GM23248 (cell line): ENCODE measurements at regions not wholly inside any gene's neighbourhood (a gene's known extent, or its start where the extent isn't known, plus 50 kb on each side); places are given as distances from the start of the nearest gene placed in this dataset.
A peak's percentile ranks its signal among the peaks of the same experiment; 100 is the strongest.

Experiments used
- DNase-seq: peaks from one replicate; pipeline ENCODE4 v3.0.0-alpha.2; 2015
- H2AFZ ChIP-seq: fragments of 200-600 bp; sonication (generic); 2 replicates; pipeline ENCODE4 v1.6.1; 2016; ENCODE audit warnings: antibody characterized with exemption
- H3F3A ChIP-seq: fragments of 200-600 bp; sonication (generic); 2 replicates; pipeline ENCODE4 v1.6.1; 2016; ENCODE audit warnings: mild to moderate bottlenecking, antibody characterized with exemption, mixed run types; ENCODE audit not compliant: insufficient read depth
- H3K27ac ChIP-seq: fragments of 200-600 bp; sonication (generic); 2 replicates; pipeline ENCODE4 v1.5.1; 2016; ENCODE audit warnings: mild to moderate bottlenecking
- H3K27me3 ChIP-seq: fragments of 200-600 bp; sonication (generic); replicated peaks from 2 replicates; pipeline ENCODE4 v1.6.1; 2016; ENCODE audit warnings: mild to moderate bottlenecking; ENCODE audit not compliant: insufficient read depth
- H3K36me3 ChIP-seq: fragments of 200-600 bp; sonication (generic); 2 replicates; pipeline ENCODE4 v1.6.1; 2016; ENCODE audit warnings: low read depth, mild to moderate bottlenecking
- H3K4me1 ChIP-seq: fragments of 200-600 bp; sonication (generic); 2 replicates; pipeline ENCODE4 v1.6.1; 2016; ENCODE audit warnings: mild to moderate bottlenecking; ENCODE audit not compliant: insufficient read depth
- H3K4me2 ChIP-seq: fragments of 200-600 bp; sonication (generic); one replicate; pipeline ENCODE4 v1.6.1; 2016; ENCODE audit warnings: mild to moderate bottlenecking; ENCODE audit not compliant: unreplicated experiment
- H3K4me3 ChIP-seq: fragments of 200-600 bp; sonication (generic); 2 replicates; pipeline ENCODE4 v1.5.1; 2016; ENCODE audit warnings: mild to moderate bottlenecking
- H3K79me2 ChIP-seq: fragments of 200-600 bp; sonication (generic); 2 replicates; pipeline ENCODE4 v1.6.1; 2016; ENCODE audit warnings: mild to moderate bottlenecking; ENCODE audit not compliant: insufficient read depth
- H3K9ac ChIP-seq: fragments of 200-600 bp; sonication (generic); 2 replicates; pipeline ENCODE4 v1.6.1; 2016; ENCODE audit warnings: mild to moderate bottlenecking
- H3K9me2 ChIP-seq: fragments of 200-600 bp; sonication (generic); 2 replicates; pipeline ENCODE4 v1.6.1; 2016; ENCODE audit warnings: mixed run types, mild to moderate bottlenecking, moderate library complexity; ENCODE audit not compliant: insufficient read depth
- H3K9me3 ChIP-seq: fragments of 200-600 bp; sonication (generic); one replicate; pipeline ENCODE4 v1.6.1; 2017; ENCODE audit warnings: low read depth
- H4K20me1 ChIP-seq: fragments of 200-600 bp; sonication (generic); 2 replicates; pipeline ENCODE4 v1.6.0; 2016; ENCODE audit not compliant: insufficient read depth
- EZH2 ChIP-seq: fragments of 200-600 bp; sonication (generic); IDR thresholded peaks from 2 replicates; pipeline ENCODE4 v1.6.1; 2018; ENCODE audit warnings: antibody characterized with exemption, mild to moderate bottlenecking; ENCODE audit not compliant: insufficient read depth, poor library complexity, severe bottlenecking
- EZH2phosphoT487 ChIP-seq: fragments of 200-600 bp; sonication (generic); IDR thresholded peaks from 2 replicates; pipeline ENCODE4 v1.6.1; 2018; ENCODE audit warnings: antibody characterized with exemption, moderate library complexity, mild to moderate bottlenecking, low read depth; ENCODE audit not compliant: insufficient read depth
- WGBS, 2 experiments: methylation state at CpG; one replicate each; pipeline ENCODE4 v1.1.6; 2015 to 2017; ENCODE audit warnings: low lambda C conversion rate in 2 of 2, low coverage in 1 of 2; ENCODE audit errors: missing lambda C conversion rate in 2 of 2; 5-methylcytosine and 5-hydroxymethylcytosine counted together
- in situ Hi-C: fragments of 300-500 bp; cut with MboI; formaldehyde crosslinking; loops from 2 replicates; pipeline ENCODE4 v1.15.0; 2020

GRCh38 chr3:124448954-124449353 is 281.3 kb upstream of the UMPS start:
- no peak overlapping the region for H2AFZ ChIP-seq
- H3K9me3 ChIP-seq, result no peaks in the 10 kb centered on the region
- H3K36me3 ChIP-seq, result no peaks in the 10 kb centered on the region
- no peak overlapping the region for H3K27ac ChIP-seq
- no peak overlapping the region for H3K4me3 ChIP-seq
- H4K20me1 ChIP-seq, result no peaks in the 10 kb centered on the region
- in situ Hi-C loops, result no loop called here
- H3K9ac ChIP-seq, result no peak overlapping the region
- TF ChIP-seq EZH2 (no peak), EZH2phosphoT487 (no peak)
- no peaks in the 10 kb centered on the region for H3K79me2 ChIP-seq
- no peak for DNase-seq
- no peaks in the 10 kb centered on the region for H3F3A ChIP-seq
- peaks cover 9% of the 10 kb centered on the region; the same call in 1 of the 2 replicates for H3K27me3 ChIP-seq
- H3K4me2 ChIP-seq, result no peak overlapping the region
- H3K4me1 ChIP-seq, result no peaks in the 10 kb centered on the region
- H3K9me2 ChIP-seq, result no peaks in the 10 kb centered on the region

- H3K27ac ChIP-seq, result no peak overlapping the region
- H3K27me3 ChIP-seq, result peaks cover 9% of the 10 kb centered on the region; the same call in 1 of the 2 replicates
- H3K9ac ChIP-seq, result no peak overlapping the region
- no peak for TF ChIP-seq EZH2phosphoT487
- no peaks in the 10 kb centered on the region for H4K20me1 ChIP-seq
- H3K79me2 ChIP-seq, result no peaks in the 10 kb centered on the region
- no peak for DNase-seq
- H3F3A ChIP-seq, result no peaks in the 10 kb centered on the region
- no peak overlapping the region for H2AFZ ChIP-seq
- H3K9me3 ChIP-seq, result no peaks in the 10 kb centered on the region
- in situ Hi-C loops, result no loop called here
- no peaks in the 10 kb centered on the region for H3K36me3 ChIP-seq
- no peaks in the 10 kb centered on the region for H3K9me2 ChIP-seq
- no peak overlapping the region for H3K4me2 ChIP-seq
- H3K4me3 ChIP-seq, result no peak overlapping the region
- 53 to 60% methylated on average over 3 of the region's 3 CpGs for WGBS, 2 experiments
- H3K4me1 ChIP-seq, result no peaks in the 10 kb centered on the region
Observed at GRCh38 chr3:124450366-124450765, 279.9 kb upstream of the UMPS start.

- Histone ChIP-seq H2AFZ (no peak overlapping the region), H4K20me1 (no peaks in the 10 kb centered on the region), H3K9ac (no peak overlapping the region), H3K27ac (no peak overlapping the region), H3K79me2 (no peaks in the 10 kb centered on the region), H3K9me2 (no peaks in the 10 kb centered on the region), H3K9me3 (no peaks in the 10 kb centered on the region), H3K36me3 (no peaks in the 10 kb centered on the region), H3K4me2 (no peak overlapping the region), H3K27me3 (peaks cover 5% of the 10 kb centered on the region; the same call in 1 of the 2 replicates), H3F3A (no peaks in the 10 kb centered on the region), H3K4me3 (no peak overlapping the region), H3K4me1 (no peaks in the 10 kb centered on the region)
- in situ Hi-C loops, result no loop called here
- TF ChIP-seq EZH2, result no peak
- TF ChIP-seq EZH2phosphoT487, result no peak
- no peak for DNase-seq
- 70 to 77% methylated on average over 3 of the region's 3 CpGs for WGBS, 2 experiments
Observed at GRCh38 chr3:124451630-124452317, 278.5 kb upstream of the UMPS start.

GRCh38 chr3:124453189-124453588 is 277.1 kb upstream of the UMPS start:
- H3K27me3 ChIP-seq, result no peaks in the 10 kb centered on the region; the same call in 1 of the 2 replicates
- no peak for DNase-seq
- no peak overlapping the region for H2AFZ ChIP-seq
- H3K27ac ChIP-seq, result no peak overlapping the region
- no peak for TF ChIP-seq EZH2
- TF ChIP-seq EZH2phosphoT487, result no peak
- no peaks in the 10 kb centered on the region for H4K20me1 ChIP-seq
- no peak overlapping the region for H3K4me3 ChIP-seq
- in situ Hi-C loops, result no loop called here
- no peaks in the 10 kb centered on the region for H3K9me2 ChIP-seq
- H3K9ac ChIP-seq, result no peak overlapping the region
- H3K4me2 ChIP-seq, result no peak overlapping the region
- no peaks in the 10 kb centered on the region for H3K36me3 ChIP-seq
- 53 to 57% methylated on average over 4 of the region's 4 CpGs for WGBS, 2 experiments
- no peaks in the 10 kb centered on the region for H3K79me2 ChIP-seq
- H3F3A ChIP-seq, result no peaks in the 10 kb centered on the region
- H3K9me3 ChIP-seq, result no peaks in the 10 kb centered on the region
- no peaks in the 10 kb centered on the region for H3K4me1 ChIP-seq

- in situ Hi-C loops, result no loop called here
- H3F3A ChIP-seq, result no peaks in the 10 kb centered on the region
- no peaks in the 10 kb centered on the region for H3K9me2 ChIP-seq
- H4K20me1 ChIP-seq, result no peaks in the 10 kb centered on the region
- TF ChIP-seq EZH2phosphoT487, result no peak
- TF ChIP-seq EZH2, result no peak
- H3K4me3 ChIP-seq, result no peak overlapping the region
- no peaks in the 10 kb centered on the region for H3K79me2 ChIP-seq
- H3K9ac ChIP-seq, result no peak overlapping the region
- H3K9me3 ChIP-seq, result no peaks in the 10 kb centered on the region
- no peak overlapping the region for H3K4me2 ChIP-seq
- DNase-seq, result peak; percentile 39
- H3K36me3 ChIP-seq, result no peaks in the 10 kb centered on the region
- no peak overlapping the region for H2AFZ ChIP-seq
- H3K4me1 ChIP-seq, result no peaks in the 10 kb centered on the region
- no peak overlapping the region for H3K27ac ChIP-seq
- H3K27me3 ChIP-seq, result peaks cover 12% of the 10 kb centered on the region
Observed at GRCh38 chr3:124455891-124456290, 274.4 kb upstream of the UMPS start.
